NCI-H1436 (cell line): ENCODE measurements at regions not wholly inside any gene's neighbourhood (a gene's known extent, or its start where the extent isn't known, plus 50 kb on each side); places are given as distances from the start of the nearest gene placed in this dataset.

Experiments
- DNase-seq: peaks from one replicate; lab custom pipeline; 2025; lab: John Stamatoyannopoulos, UW

- DNase-seq: no peak
Measured at GRCh38 chr12:63232896-63233295, 81.9 kb upstream of the AVPR1A start.

GRCh38 chr12:63228853-63229252, 77.9 kb upstream of the AVPR1A start:
- no peak for DNase-seq

GRCh38 chr12:63226792-63227463, 75.9 kb upstream of the AVPR1A start:
- DNase-seq: no peak

GRCh38 chr12:63224396-63224795, 73.4 kb upstream of the AVPR1A start:
- DNase-seq: no peak

GRCh38 chr12:63223128-63223527, 72.1 kb upstream of the AVPR1A start:
- DNase-seq: no peak

- no peak for DNase-seq
Measured at GRCh38 chr12:63222582-63222981, 71.6 kb upstream of the AVPR1A start.

- DNase-seq: no peak
Measured at GRCh38 chr12:63220921-63221320, 69.9 kb upstream of the AVPR1A start.

GRCh38 chr12:63212316-63212715, 61.3 kb upstream of the AVPR1A start:
- no peak for DNase-seq

- DNase-seq: no peak
Measured at GRCh38 chr12:63208956-63209355, 58.0 kb upstream of the AVPR1A start.

- no peak for DNase-seq
Measured at GRCh38 chr12:63206909-63207308, 55.9 kb upstream of the AVPR1A start.

GRCh38 chr12:63206494-63206893, 55.5 kb upstream of the AVPR1A start:
- no peak for DNase-seq
